Fibroblast of pulmonary artery (primary cell): ENCODE measurements at regions not wholly inside any gene's neighbourhood (a gene's known extent, or its start where the extent isn't known, plus 50 kb on each side); places are given as distances from the start of the nearest gene placed in this dataset.

Experiments used
- DNase-seq: peaks from one replicate; pipeline ENCODE4 v3.0.0-alpha.2; 2010; ENCODE audit warnings: low read depth
- H3K4me3 ChIP-seq: replicated peaks from 2 replicates; pipeline ENCODE4 v1.5.1; 2011; ENCODE audit warnings: low read depth, mild to moderate bottlenecking, control low read depth, low read length, moderate library complexity
- CTCF ChIP-seq: IDR thresholded peaks from 2 replicates; pipeline ENCODE4 v1.5.1; 2011; ENCODE audit warnings: mild to moderate bottlenecking, control low read depth, low read length, inconsistent platforms; ENCODE audit errors: missing control alignments

- no peak overlapping the region for H3K4me3 ChIP-seq
- DNase-seq, result no peak
- TF ChIP-seq CTCF, result no peak
Observed at GRCh38 chr2:21277068-21278056, 153.6 kb downstream of the TDRD15 start.

- DNase-seq, result no peak
- H3K4me3 ChIP-seq, result no peak overlapping the region
- TF ChIP-seq CTCF, result no peak
Observed at GRCh38 chr2:21279525-21279924, 155.8 kb downstream of the TDRD15 start.

GRCh38 chr2:21280793-21281192 is 157.0 kb downstream of the TDRD15 start:
- TF ChIP-seq CTCF, result no peak
- H3K4me3 ChIP-seq, result no peak overlapping the region
- no peak for DNase-seq

- no peak overlapping the region for H3K4me3 ChIP-seq
- no peak for DNase-seq
- no peak for TF ChIP-seq CTCF
Observed at GRCh38 chr2:21281384-21281783, 157.6 kb downstream of the TDRD15 start.

GRCh38 chr2:21281791-21282514 is 158.2 kb downstream of the TDRD15 start:
- TF ChIP-seq CTCF, result no peak
- H3K4me3 ChIP-seq, result no peak overlapping the region
- no peak for DNase-seq

GRCh38 chr2:21282515-21282898 is 158.7 kb downstream of the TDRD15 start:
- no peak overlapping the region for H3K4me3 ChIP-seq
- no peak for TF ChIP-seq CTCF
- no peak for DNase-seq
